BJ (cell line): ENCODE measurements at regions not wholly inside any gene's neighbourhood (a gene's known extent, or its start where the extent isn't known, plus 50 kb on each side); places are given as distances from the start of the nearest gene placed in this dataset.

ENCODE experiments used
- CTCF ChIA-PET: fragments of 350-600 bp; formaldehyde crosslinking; extraction: SDS; loops from one replicate; lab custom pipeline; 2021; ENCODE audit warnings: antibody characterized with exemption, inconsistent platforms; lab: Yijun Ruan, JAX
- POLR2A ChIA-PET: fragments of 300-600 bp; sonication (Branson Sonifier 250); formaldehyde crosslinking; extraction: SDS; loops from one replicate; lab custom pipeline; 2021; ENCODE audit warnings: antibody characterized with exemption; lab: Charles Lee
- DNase-seq: peaks from one replicate; pipeline ENCODE4 v3.0.0-alpha.2; 2011; ENCODE audit warnings: low read depth
- H3K27me3 ChIP-seq: 2 replicates; pipeline ENCODE4 v1.6.0; 2011; ENCODE audit warnings: low read length; ENCODE audit not compliant: control insufficient read depth, insufficient read depth
- H3K36me3 ChIP-seq: 2 replicates; pipeline ENCODE4 v1.5.1; 2011; ENCODE audit warnings: low read length; ENCODE audit not compliant: control insufficient read depth, insufficient read depth
- H3K4me3 ChIP-seq: 2 replicates; pipeline ENCODE4 v1.5.1; 2011; ENCODE audit warnings: low read depth, mild to moderate bottlenecking, control low read depth, low read length
- CTCF ChIP-seq: IDR thresholded peaks from 2 replicates; pipeline ENCODE4 v1.5.1; 2011; ENCODE audit warnings: low read depth, mild to moderate bottlenecking, control low read depth, inconsistent platforms, low read length, moderate library complexity; ENCODE audit not compliant: insufficient read depth

- H3K36me3 ChIP-seq: no peaks in the 10 kb centered on the region
- TF ChIP-seq CTCF: no peak
- DNase-seq: no peak
- POLR2A ChIA-PET: no interaction called here
- H3K4me3 ChIP-seq: no peak overlapping the region
- CTCF ChIA-PET: interaction anchor here (0.6 kb wide), 1 partner anchor 79 kb away, joined by 4 read pairs; no protein-coding TSS in a partner anchor
- H3K27me3 ChIP-seq: no peaks in the 10 kb centered on the region
Measured at GRCh38 chr11:91866642-91867041, 358.0 kb upstream of the FAT3 start.

- TF ChIP-seq CTCF: no peak
- Histone ChIP-seq H3K27me3 (no peaks in the 10 kb centered on the region), H3K4me3 (no peak overlapping the region), H3K36me3 (no peaks in the 10 kb centered on the region)
- ChIA-PET POLR2A (no interaction called here), CTCF (interaction anchor here (0.7 kb wide), 1 partner anchor 82 kb away, joined by 5 read pairs; no protein-coding TSS in a partner anchor)
- DNase-seq: no peak
Measured at GRCh38 chr11:91860661-91861060, 364.0 kb upstream of the FAT3 start.

- DNase-seq: no peak
- Histone ChIP-seq H3K27me3 (no peaks in the 10 kb centered on the region), H3K4me3 (no peak overlapping the region), H3K36me3 (no peaks in the 10 kb centered on the region)
- no peak for TF ChIP-seq CTCF
- ChIA-PET POLR2A (no interaction called here), CTCF (no interaction called here)
Measured at GRCh38 chr11:91859666-91860065, 365.0 kb upstream of the FAT3 start.

GRCh38 chr11:91857179-91857578 is 367.4 kb upstream of the FAT3 start:
- Histone ChIP-seq H3K27me3 (no peaks in the 10 kb centered on the region), H3K36me3 (no peaks in the 10 kb centered on the region), H3K4me3 (no peak overlapping the region)
- TF ChIP-seq CTCF: no peak
- no peak for DNase-seq
- ChIA-PET POLR2A (no interaction called here), CTCF (no interaction called here)

- DNase-seq: no peak
- ChIA-PET CTCF (no interaction called here), POLR2A (no interaction called here)
Measured at GRCh38 chr11:91854780-91855179, 369.8 kb upstream of the FAT3 start.

More at GRCh38 chr11:91854780-91855179, 369.8 kb upstream of the FAT3 start:
- no peaks in the 10 kb centered on the region for H3K27me3 ChIP-seq
- H3K4me3 ChIP-seq: no peak overlapping the region
- no peaks in the 10 kb centered on the region for H3K36me3 ChIP-seq
- TF ChIP-seq CTCF: no peak
